Cerebellar cortex (tissue), 1 donor: ENCODE measurements at regions not wholly inside any gene's neighbourhood (a gene's known extent, or its start where the extent isn't known, plus 50 kb on each side); places are given as distances from the start of the nearest gene placed in this dataset.

ENCODE experiments used
- DNase-seq: peaks from one replicate; pipeline ENCODE4 v3.0.0-alpha.2; 2015; ENCODE audit warnings: low spot score

GRCh38 chr9:1683951-1684350 is 331.2 kb upstream of the SMARCA2 start:
- DNase-seq: no peak

- DNase-seq: no peak
Measured at GRCh38 chr9:1698991-1699390, 316.2 kb upstream of the SMARCA2 start.

GRCh38 chr9:1701113-1701512 is 314.0 kb upstream of the SMARCA2 start:
- no peak for DNase-seq

- DNase-seq: no peak
Measured at GRCh38 chr9:1702701-1703100, 312.4 kb upstream of the SMARCA2 start.

GRCh38 chr9:1707291-1707690 is 307.9 kb upstream of the SMARCA2 start:
- DNase-seq: no peak

- DNase-seq: no peak
Measured at GRCh38 chr9:1708219-1708618, 306.9 kb upstream of the SMARCA2 start.

GRCh38 chr9:1709347-1709746 is 305.8 kb upstream of the SMARCA2 start:
- DNase-seq: peak; percentile 6

GRCh38 chr9:1712861-1713450 is 302.2 kb upstream of the SMARCA2 start:
- no peak for DNase-seq

GRCh38 chr9:1713841-1714240 is 301.3 kb upstream of the SMARCA2 start:
- DNase-seq: no peak

GRCh38 chr9:1717882-1718281 is 297.3 kb upstream of the SMARCA2 start:
- DNase-seq: no peak

GRCh38 chr9:1718836-1719235 is 296.3 kb upstream of the SMARCA2 start:
- DNase-seq: no peak

GRCh38 chr9:1721196-1721595 is 294.0 kb upstream of the SMARCA2 start:
- DNase-seq: no peak

- DNase-seq: no peak
Measured at GRCh38 chr9:1722404-1722803, 292.7 kb upstream of the SMARCA2 start.

GRCh38 chr9:1723522-1724015 is 291.6 kb upstream of the SMARCA2 start:
- no peak for DNase-seq

GRCh38 chr9:1726993-1727759 is 288.0 kb upstream of the SMARCA2 start:
- no peak for DNase-seq

- DNase-seq: no peak
Measured at GRCh38 chr9:1729631-1730030, 285.5 kb upstream of the SMARCA2 start.

- no peak for DNase-seq
Measured at GRCh38 chr9:1732670-1733069, 282.5 kb upstream of the SMARCA2 start.

- no peak for DNase-seq
Measured at GRCh38 chr9:1738511-1739100, 276.5 kb upstream of the SMARCA2 start.

- no peak for DNase-seq
Measured at GRCh38 chr9:1743121-1743960, 271.8 kb upstream of the SMARCA2 start.

- no peak for DNase-seq
Measured at GRCh38 chr9:1745980-1746379, 269.2 kb upstream of the SMARCA2 start.

- no peak for DNase-seq
Measured at GRCh38 chr9:1747417-1747967, 267.7 kb upstream of the SMARCA2 start.

GRCh38 chr9:1748407-1748806 is 266.7 kb upstream of the SMARCA2 start:
- DNase-seq: no peak
